T-helper 2 cell (primary cell): ENCODE measurements at regions not wholly inside any gene's neighbourhood (a gene's known extent, or its start where the extent isn't known, plus 50 kb on each side); places are given as distances from the start of the nearest gene placed in this dataset.

Experiments
- DNase-seq, 5 experiments: peaks; one replicate each; pipeline versions ENCODE4 v3.0.0 to v3.0.0-alpha.2; 2012 to 2022

DNA sequence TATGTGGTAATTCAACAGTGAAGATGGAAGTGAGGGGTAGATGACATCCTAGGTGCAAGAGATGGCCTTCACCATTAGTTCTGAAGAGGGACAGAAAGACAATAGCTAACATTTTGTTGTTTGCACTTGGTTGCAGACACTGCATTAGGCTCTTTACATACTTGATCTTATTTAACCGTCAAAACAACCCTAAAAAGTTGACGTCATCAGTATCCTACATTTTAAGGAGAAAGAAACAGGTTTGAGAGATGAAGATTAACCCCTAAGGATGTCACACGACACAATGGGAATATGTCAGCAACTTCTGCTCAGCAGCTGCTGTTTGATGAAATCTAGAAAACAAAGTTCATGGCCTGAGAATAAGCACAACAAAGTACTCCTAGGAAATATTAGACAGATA lies 72.6 kb upstream of the MC3R start:
- no peak for DNase-seq

DNA sequence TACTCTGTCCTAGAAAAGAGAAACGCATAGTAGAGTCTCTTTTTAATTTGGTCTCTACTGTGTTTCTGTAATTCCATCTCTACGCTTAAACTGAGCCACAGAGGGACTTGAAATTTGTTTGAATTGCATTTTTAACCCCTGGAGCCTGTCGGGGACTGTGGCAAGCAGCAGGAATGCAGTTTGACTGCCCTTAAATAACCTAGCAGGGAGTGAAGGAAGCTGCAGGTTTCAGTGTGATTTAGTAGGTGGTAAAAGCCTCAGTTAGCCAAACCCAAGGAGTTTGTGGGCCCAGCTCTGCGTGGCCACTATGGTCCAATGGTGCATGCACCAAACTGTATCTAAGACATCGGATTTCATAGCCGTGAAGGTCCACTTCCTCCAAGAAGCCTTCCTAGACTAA lies 70.3 kb upstream of the MC3R start:
- DNase-seq: no peak

DNA sequence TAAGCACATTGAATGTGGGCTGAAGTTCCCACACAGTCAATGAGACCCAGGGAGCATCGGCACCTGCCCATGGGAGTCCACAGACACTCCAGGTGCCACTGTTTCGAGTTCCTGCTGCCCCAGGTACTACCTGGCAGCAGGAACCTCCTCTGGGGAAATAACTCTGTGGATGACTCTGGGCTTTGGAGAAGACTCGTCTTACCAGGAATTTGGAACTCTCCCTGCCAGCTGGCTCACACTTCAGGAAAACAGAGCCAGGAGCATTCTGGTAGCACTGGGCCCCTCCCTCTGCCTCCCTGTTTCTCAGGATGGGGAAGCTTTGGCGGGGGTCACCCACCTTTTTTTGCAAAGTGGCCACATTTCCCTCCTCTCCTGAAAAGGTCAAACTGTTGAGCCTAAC lies 69.5 kb upstream of the MC3R start:
- DNase-seq: no peak

DNA sequence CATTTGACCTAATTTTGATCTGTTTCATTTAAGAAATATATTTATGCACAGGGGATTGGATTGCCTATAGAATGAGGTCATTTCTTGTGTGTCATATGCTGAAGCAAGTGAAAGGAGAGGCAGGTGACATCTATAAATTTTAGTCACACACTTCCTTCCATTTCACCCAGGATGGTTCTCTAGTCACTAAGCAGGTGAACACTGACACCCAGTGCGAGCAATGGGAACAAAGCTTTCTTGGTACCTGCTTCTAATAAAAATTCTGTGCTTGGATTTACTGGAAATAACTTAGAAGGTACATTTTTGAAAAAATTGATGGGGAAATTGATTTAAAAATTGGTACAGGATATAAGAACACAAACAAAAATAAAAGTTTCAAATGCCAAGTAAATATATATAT lies 66.9 kb upstream of the MC3R start:
- no peak for DNase-seq

DNA sequence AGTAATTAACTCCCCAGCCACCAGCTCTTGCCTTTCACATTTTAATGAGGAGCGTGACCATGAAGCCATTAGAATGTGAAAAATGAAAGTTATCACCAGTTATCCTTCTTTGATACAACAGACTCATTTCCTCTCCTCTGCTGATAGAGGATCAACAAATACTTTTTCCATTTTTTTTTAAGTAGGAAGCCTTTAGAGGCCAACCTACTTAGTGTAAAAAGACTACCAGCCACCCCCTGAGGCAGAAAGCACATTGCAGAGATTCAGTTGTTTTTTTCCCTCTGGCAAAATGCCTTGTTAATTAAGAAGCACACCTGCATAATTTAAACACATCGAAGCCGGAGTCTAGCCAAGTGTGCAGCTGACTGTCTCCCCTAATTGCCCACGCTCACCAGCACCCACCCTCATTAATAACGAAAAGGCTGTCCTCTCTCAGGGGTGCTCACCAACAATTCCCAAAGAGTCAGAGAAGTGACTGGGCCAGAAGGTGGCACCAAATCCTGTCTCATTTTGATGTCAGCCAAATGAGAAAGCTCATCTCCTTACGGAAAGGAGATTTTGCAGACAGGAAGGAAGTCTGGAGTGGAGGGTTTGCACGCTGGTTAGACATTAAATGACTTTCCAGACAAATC lies 60.9 kb upstream of the MC3R start:
- no peak for DNase-seq

DNA sequence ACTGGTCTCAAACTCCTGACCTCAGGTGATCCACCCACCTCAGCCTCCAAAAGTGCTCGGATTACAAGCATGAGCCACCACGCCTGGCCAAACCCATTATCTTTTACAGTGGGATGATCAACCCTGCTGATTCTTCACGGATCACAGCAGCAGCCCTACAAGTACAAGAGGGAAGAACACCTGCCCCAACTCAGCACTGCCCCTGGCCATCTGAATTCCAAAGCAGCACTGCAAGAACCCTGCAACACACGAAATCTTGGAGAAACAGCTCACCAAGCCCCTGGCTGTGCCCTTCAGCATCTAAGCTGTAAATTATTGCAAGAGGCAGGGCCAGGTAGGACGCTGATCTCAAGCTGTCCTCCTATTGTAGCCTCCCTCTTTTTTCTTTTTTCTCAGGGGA lies 54.5 kb upstream of the MC3R start:
- no peak for DNase-seq

DNA sequence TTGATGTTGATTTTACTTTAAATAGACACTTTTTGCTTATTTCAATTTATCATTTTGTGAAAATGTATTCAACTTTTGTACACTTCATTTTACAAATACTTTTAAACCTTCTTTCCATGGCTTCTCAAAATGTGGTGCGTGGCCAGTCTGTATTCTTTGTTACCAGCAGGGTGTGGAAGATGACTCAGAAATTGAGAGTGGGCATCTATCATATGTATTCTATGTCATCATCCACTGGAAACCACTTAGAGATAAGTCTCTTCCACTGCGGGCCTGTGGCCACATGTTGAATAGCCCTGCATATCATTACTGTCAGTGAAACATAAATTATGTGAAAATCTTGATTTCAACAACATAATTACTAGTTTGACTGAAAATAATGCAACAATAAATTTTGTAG lies 52.6 kb upstream of the MC3R start:
- DNase-seq: no peak
